Liver (tissue), 8 donors: ENCODE measurements at regions not wholly inside any gene's neighbourhood (a gene's known extent, or its start where the extent isn't known, plus 50 kb on each side); places are given as distances from the start of the nearest gene placed in this dataset.

Experiments used
- DNase-seq: peaks from one replicate; pipeline ENCODE4 v3.0.0-alpha.2; 2017; ENCODE audit warnings: low spot score
- H3K27ac ChIP-seq, 2 donors: one replicate each; pipeline ENCODE4 v1.7.0; 2013; ENCODE audit warnings: inconsistent platforms in 2 of 2, low read length in 2 of 2, control low read depth in 1 of 2, low read depth in 1 of 2, mild to moderate bottlenecking in 1 of 2
- H3K27me3 ChIP-seq, 4 donors: one replicate each; pipeline versions ENCODE4 v1.6.1 to v1.7.0; 2013; ENCODE audit warnings: low read length in 3 of 4, inconsistent platforms in 1 of 4, mild to moderate bottlenecking in 1 of 4, moderate library complexity in 1 of 4; ENCODE audit not compliant: control insufficient read depth in 4 of 4, insufficient read depth in 4 of 4
- H3K36me3 ChIP-seq, 4 donors: one replicate each; pipeline versions ENCODE4 v1.6.1 to v1.7.0; 2013; ENCODE audit warnings: low read length in 3 of 4, mild to moderate bottlenecking in 3 of 4, low read depth in 1 of 4, moderate library complexity in 1 of 4; ENCODE audit not compliant: control insufficient read depth in 4 of 4, insufficient read depth in 3 of 4
- H3K4me1 ChIP-seq, 4 donors: one replicate each; pipeline versions ENCODE4 v1.6.1 to v1.7.0; 2013; ENCODE audit warnings: low read length in 3 of 4, mild to moderate bottlenecking in 3 of 4, moderate library complexity in 1 of 4; ENCODE audit not compliant: control insufficient read depth in 4 of 4, insufficient read depth in 4 of 4
- H3K4me3 ChIP-seq, 3 donors: one replicate each; pipeline versions ENCODE4 v1.6.1 to v1.7.0; 2013; ENCODE audit warnings: low read length in 3 of 3, control low read depth in 1 of 3, low read depth in 1 of 3, mild to moderate bottlenecking in 1 of 3
- H3K9ac ChIP-seq, 2 donors: one replicate each; pipeline ENCODE4 v1.7.0; 2013; ENCODE audit warnings: low read length in 2 of 2, mild to moderate bottlenecking in 2 of 2, moderate library complexity in 2 of 2, control low read depth in 1 of 2, low read depth in 1 of 2
- H3K9me3 ChIP-seq, 4 donors: one replicate each; pipeline versions ENCODE4 v1.6.1 to v1.7.0; 2013; ENCODE audit warnings: low read length in 3 of 4; ENCODE audit not compliant: control insufficient read depth in 4 of 4
- EGR1 ChIP-seq, 2 donors: IDR thresholded peaks; 2 replicates each; pipeline ENCODE4 v1.6.1; 2016 to 2018; ENCODE audit warnings: antibody characterized with exemption in 2 of 2, low read depth in 2 of 2
- FOXA1 ChIP-seq: IDR thresholded peaks from 2 replicates; pipeline ENCODE4 v1.6.1; 2016; ENCODE audit warnings: antibody characterized with exemption
- FOXA2 ChIP-seq: IDR thresholded peaks from 2 replicates; pipeline ENCODE4 v1.6.1; 2016; ENCODE audit warnings: antibody characterized with exemption
- GABPA ChIP-seq, 2 donors: IDR thresholded peaks in 1 of 2; conservative IDR thresholded peaks in 1 of 2; 2 replicates each; pipeline ENCODE4 v1.6.1; 2016; ENCODE audit warnings: antibody characterized with exemption in 2 of 2, mild to moderate bottlenecking in 1 of 2, moderate library complexity in 1 of 2
- HNF4A ChIP-seq, 2 donors: conservative IDR thresholded peaks; 2 replicates each; pipeline ENCODE4 v1.6.1; 2016; ENCODE audit warnings: antibody characterized with exemption in 2 of 2, mild to moderate bottlenecking in 2 of 2
- HNF4G ChIP-seq: IDR thresholded peaks from 2 replicates; pipeline ENCODE4 v1.6.1; 2016; ENCODE audit warnings: antibody characterized with exemption
- JUND ChIP-seq, 2 donors: IDR thresholded peaks; 2 replicates each; pipeline ENCODE4 v1.6.1; 2016; ENCODE audit warnings: antibody characterized with exemption in 2 of 2
- NR2F2 ChIP-seq: IDR thresholded peaks from 2 replicates; pipeline ENCODE4 v1.6.1; 2016; ENCODE audit warnings: antibody characterized with exemption
- RAD21 ChIP-seq, 2 donors: IDR thresholded peaks; 2 replicates each; pipeline ENCODE4 v1.6.1; 2016; ENCODE audit warnings: antibody characterized with exemption in 2 of 2, mild to moderate bottlenecking in 2 of 2
- RXRA ChIP-seq, 2 donors: IDR thresholded peaks; 2 replicates each; pipeline ENCODE4 v1.6.1; 2017 to 2018; ENCODE audit warnings: antibody characterized with exemption in 2 of 2, mild to moderate bottlenecking in 1 of 2
- SP1 ChIP-seq: IDR thresholded peaks from 2 replicates; pipeline ENCODE4 v1.6.1; 2018; ENCODE audit warnings: antibody characterized with exemption, mild to moderate bottlenecking
- TAF1 ChIP-seq: conservative IDR thresholded peaks from 2 replicates; pipeline ENCODE4 v1.6.1; 2016; ENCODE audit warnings: antibody characterized with exemption, mild to moderate bottlenecking
- YY1 ChIP-seq: IDR thresholded peaks from 2 replicates; pipeline ENCODE4 v1.6.1; 2016; ENCODE audit warnings: antibody characterized with exemption, mild to moderate bottlenecking
- WGBS: extraction: QIAGEN DNeasy Blood & Tissue Kit; methylation state at CpG from one replicate; pipeline ENCODE4 v1.1.7; 2013; 5-methylcytosine and 5-hydroxymethylcytosine counted together
- TF ChIP-seq, protein P1 (sequence below): fragments of 150-350 bp; IDR thresholded peaks from 2 replicates; pipeline ENCODE4 v1.5.1; 2017; ENCODE audit warnings: improper control_type of control experiment, low read depth, low read length; ENCODE audit not compliant: missing input control
- TF ChIP-seq, protein P2 (sequence below): IDR thresholded peaks from 2 replicates; pipeline ENCODE4 v1.6.1; 2016; ENCODE audit warnings: antibody characterized with exemption, mild to moderate bottlenecking
- TF ChIP-seq, protein P3 (sequence below): IDR thresholded peaks from 2 replicates; pipeline ENCODE4 v1.6.1; 2016; ENCODE audit warnings: antibody characterized with exemption
- TF ChIP-seq, protein P4 (sequence below): IDR thresholded peaks from 2 replicates; pipeline ENCODE4 v1.6.1; 2016; ENCODE audit warnings: antibody characterized with exemption
- donor health status: healthy.
- donor health status: healthy.
- donor health status: healthy.
- donor health status: healthy.
- donor health status: healthy.

DNA sequence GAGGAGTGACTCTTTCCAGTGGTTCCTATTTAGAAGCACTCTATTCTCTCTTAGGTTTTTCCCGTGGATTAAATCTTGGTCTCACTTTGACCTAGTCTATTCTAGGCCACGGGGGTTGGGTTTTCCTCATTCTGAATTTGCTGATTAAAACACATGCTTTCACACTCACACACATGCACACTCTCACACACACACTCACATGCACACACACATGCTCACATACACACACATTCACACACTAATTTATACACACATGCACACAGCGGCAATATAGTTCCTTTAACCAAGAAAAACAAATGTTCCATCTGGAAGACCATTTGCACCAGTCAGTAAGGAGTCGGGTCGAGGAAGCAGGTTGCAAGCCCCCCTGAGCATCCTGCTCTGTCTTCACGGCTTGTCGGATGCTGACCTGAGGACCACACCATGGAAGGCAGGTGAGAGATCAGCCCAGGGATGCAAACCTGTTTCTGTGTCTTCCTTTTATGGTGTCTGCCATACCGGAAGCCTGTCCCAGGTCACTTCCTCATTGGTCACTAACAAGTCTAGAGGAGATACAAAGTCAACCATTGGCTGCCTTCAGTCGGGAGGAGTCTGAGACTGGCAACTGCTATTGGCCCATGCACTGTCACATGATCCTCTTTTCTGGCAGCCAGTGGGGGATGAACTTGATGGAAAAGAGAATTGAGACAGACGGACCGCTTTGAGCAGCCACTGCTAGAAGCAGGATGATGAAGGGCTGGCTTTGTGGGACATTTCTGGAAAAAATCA, 330.8 kb downstream of the FGFR2 start:
- H3K4me1 ChIP-seq: peaks cover 0 to 15% (median 2%) of the 10 kb centered on the region in 4 donors
- WGBS: 94% methylated on average over 11 of the region's 11 CpGs
- H3K9me3 ChIP-seq: no peaks in the 10 kb centered on the region
- H3K27me3 ChIP-seq: no peaks in the 10 kb centered on the region
- H3K36me3 ChIP-seq: peaks cover 0 to 1% (median 0%) of the 10 kb centered on the region in 4 donors
- H3K4me3 ChIP-seq: no peak overlapping the region
- no peak overlapping the region for H3K9ac ChIP-seq
- TF ChIP-seq NR2F2: no peak
- TF ChIP-seq FOXA1: no peak
- TF ChIP-seq SP1: no peak
- TF ChIP-seq, protein P1, sequence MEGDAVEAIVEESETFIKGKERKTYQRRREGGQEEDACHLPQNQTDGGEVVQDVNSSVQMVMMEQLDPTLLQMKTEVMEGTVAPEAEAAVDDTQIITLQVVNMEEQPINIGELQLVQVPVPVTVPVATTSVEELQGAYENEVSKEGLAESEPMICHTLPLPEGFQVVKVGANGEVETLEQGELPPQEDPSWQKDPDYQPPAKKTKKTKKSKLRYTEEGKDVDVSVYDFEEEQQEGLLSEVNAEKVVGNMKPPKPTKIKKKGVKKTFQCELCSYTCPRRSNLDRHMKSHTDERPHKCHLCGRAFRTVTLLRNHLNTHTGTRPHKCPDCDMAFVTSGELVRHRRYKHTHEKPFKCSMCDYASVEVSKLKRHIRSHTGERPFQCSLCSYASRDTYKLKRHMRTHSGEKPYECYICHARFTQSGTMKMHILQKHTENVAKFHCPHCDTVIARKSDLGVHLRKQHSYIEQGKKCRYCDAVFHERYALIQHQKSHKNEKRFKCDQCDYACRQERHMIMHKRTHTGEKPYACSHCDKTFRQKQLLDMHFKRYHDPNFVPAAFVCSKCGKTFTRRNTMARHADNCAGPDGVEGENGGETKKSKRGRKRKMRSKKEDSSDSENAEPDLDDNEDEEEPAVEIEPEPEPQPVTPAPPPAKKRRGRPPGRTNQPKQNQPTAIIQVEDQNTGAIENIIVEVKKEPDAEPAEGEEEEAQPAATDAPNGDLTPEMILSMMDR: no peak
- H3K27ac ChIP-seq: no peak overlapping the region
- no peak for DNase-seq

DNA sequence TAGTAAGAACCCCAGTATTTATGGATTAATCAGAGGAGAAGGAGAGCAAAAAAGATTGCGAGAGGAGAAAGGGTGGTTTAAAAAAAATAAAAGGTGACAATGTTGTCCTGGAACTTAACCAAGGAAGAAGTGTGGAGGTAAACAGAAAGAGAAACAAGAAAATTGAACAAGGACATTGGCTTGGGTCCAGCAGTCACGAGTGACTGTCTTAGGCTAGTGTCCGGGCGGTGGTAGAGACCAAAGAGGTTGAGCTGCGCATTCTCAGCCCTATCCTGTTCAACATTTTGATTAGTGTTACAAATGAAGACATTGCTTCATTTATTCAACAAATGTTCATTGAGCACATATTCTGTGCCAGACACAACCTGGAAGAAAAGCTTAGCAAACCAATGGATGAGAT, 329.9 kb downstream of the FGFR2 start:
- DNase-seq: no peak
- TF ChIP-seq FOXA2: no peak
- TF ChIP-seq, protein P1: no peak
- no peak for TF ChIP-seq RAD21 (IDR thresholded peaks at IDR 0.05)
- no peak for TF ChIP-seq GABPA (IDR thresholded peaks at IDR 0.05 in 1 of 2, conservative IDR thresholded peaks at IDR 0.05 in 1 of 2)
- no peak for TF ChIP-seq FOXA1
- no peak for TF ChIP-seq HNF4G
- no peak for TF ChIP-seq YY1
- TF ChIP-seq SP1: no peak
- no peak for TF ChIP-seq TAF1
- TF ChIP-seq, protein P2, sequence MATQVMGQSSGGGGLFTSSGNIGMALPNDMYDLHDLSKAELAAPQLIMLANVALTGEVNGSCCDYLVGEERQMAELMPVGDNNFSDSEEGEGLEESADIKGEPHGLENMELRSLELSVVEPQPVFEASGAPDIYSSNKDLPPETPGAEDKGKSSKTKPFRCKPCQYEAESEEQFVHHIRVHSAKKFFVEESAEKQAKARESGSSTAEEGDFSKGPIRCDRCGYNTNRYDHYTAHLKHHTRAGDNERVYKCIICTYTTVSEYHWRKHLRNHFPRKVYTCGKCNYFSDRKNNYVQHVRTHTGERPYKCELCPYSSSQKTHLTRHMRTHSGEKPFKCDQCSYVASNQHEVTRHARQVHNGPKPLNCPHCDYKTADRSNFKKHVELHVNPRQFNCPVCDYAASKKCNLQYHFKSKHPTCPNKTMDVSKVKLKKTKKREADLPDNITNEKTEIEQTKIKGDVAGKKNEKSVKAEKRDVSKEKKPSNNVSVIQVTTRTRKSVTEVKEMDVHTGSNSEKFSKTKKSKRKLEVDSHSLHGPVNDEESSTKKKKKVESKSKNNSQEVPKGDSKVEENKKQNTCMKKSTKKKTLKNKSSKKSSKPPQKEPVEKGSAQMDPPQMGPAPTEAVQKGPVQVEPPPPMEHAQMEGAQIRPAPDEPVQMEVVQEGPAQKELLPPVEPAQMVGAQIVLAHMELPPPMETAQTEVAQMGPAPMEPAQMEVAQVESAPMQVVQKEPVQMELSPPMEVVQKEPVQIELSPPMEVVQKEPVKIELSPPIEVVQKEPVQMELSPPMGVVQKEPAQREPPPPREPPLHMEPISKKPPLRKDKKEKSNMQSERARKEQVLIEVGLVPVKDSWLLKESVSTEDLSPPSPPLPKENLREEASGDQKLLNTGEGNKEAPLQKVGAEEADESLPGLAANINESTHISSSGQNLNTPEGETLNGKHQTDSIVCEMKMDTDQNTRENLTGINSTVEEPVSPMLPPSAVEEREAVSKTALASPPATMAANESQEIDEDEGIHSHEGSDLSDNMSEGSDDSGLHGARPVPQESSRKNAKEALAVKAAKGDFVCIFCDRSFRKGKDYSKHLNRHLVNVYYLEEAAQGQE: no peak
- no peak for TF ChIP-seq RXRA (IDR thresholded peaks at IDR 0.05)
- TF ChIP-seq NR2F2: no peak
- TF ChIP-seq EGR1 (IDR thresholded peaks at IDR 0.05; ENCODE audit: low read depth in 2 of 2): no peak
- TF ChIP-seq HNF4A (conservative IDR thresholded peaks at IDR 0.05): no peak
- TF ChIP-seq, protein P3, sequence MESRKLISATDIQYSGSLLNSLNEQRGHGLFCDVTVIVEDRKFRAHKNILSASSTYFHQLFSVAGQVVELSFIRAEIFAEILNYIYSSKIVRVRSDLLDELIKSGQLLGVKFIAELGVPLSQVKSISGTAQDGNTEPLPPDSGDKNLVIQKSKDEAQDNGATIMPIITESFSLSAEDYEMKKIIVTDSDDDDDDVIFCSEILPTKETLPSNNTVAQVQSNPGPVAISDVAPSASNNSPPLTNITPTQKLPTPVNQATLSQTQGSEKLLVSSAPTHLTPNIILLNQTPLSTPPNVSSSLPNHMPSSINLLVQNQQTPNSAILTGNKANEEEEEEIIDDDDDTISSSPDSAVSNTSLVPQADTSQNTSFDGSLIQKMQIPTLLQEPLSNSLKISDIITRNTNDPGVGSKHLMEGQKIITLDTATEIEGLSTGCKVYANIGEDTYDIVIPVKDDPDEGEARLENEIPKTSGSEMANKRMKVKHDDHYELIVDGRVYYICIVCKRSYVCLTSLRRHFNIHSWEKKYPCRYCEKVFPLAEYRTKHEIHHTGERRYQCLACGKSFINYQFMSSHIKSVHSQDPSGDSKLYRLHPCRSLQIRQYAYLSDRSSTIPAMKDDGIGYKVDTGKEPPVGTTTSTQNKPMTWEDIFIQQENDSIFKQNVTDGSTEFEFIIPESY: no peak
- TF ChIP-seq JUND (IDR thresholded peaks at IDR 0.05): no peak
- TF ChIP-seq, protein P4, sequence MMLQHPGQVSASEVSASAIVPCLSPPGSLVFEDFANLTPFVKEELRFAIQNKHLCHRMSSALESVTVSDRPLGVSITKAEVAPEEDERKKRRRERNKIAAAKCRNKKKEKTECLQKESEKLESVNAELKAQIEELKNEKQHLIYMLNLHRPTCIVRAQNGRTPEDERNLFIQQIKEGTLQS: no peak
- H3K9me3 ChIP-seq: no peaks in the 10 kb centered on the region
- H3K27me3 ChIP-seq: no peaks in the 10 kb centered on the region
- H3K4me3 ChIP-seq: no peak overlapping the region
- peaks cover 0 to 15% (median 2%) of the 10 kb centered on the region in 4 donors for H3K4me1 ChIP-seq
- no peak overlapping the region for H3K27ac ChIP-seq
- H3K36me3 ChIP-seq: peaks cover 0 to 1% (median 0%) of the 10 kb centered on the region in 4 donors
- no peak overlapping the region for H3K9ac ChIP-seq
- WGBS: 75% methylated on average over 5 of the region's 5 CpGs
